ENCODE measurements at regions not wholly inside any gene's neighbourhood (a gene's known extent, or its start where the extent isn't known, plus 50 kb on each side); places are given as distances from the start of the nearest gene placed in this dataset.

DNA sequence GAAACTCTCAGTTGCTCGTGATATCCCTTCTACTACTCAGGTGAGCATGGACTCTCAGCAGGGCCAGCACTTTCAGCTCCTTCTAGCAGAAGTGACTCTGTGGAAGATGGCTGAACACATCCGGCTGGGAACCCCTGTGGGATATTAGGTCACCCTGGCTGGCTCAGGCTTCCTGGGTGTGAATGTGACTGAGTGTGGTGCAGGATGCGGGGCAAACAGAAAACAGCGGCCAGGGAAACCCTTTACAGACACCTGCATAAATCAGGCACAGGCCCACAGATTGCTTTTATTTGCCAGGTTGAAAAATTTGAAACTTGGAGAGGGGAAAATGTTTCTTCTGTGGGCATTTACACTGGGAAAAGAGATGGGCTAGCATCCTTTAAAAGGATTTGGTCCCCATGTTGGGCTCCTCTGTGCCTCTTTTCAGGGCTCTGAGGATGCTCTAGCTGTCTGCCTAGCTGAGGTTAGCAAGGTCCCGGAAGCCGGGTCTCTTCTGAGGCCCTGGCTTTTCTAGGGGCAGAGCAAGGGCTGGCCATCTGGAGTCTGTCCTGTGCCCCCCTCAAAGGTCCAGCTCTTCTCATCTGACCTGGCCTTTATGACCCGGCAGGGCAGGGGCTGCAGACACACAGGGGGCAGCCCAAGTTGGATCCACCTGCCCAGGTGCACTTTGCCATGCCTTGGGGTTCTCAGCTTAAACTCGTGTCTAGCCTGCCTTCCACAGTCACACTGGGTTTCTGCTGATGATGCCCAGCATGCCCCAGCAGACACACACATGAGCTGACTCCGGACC is 243.0 kb downstream of the SIPA1L2 start:
- TF ChIP-seq, protein P1, sequence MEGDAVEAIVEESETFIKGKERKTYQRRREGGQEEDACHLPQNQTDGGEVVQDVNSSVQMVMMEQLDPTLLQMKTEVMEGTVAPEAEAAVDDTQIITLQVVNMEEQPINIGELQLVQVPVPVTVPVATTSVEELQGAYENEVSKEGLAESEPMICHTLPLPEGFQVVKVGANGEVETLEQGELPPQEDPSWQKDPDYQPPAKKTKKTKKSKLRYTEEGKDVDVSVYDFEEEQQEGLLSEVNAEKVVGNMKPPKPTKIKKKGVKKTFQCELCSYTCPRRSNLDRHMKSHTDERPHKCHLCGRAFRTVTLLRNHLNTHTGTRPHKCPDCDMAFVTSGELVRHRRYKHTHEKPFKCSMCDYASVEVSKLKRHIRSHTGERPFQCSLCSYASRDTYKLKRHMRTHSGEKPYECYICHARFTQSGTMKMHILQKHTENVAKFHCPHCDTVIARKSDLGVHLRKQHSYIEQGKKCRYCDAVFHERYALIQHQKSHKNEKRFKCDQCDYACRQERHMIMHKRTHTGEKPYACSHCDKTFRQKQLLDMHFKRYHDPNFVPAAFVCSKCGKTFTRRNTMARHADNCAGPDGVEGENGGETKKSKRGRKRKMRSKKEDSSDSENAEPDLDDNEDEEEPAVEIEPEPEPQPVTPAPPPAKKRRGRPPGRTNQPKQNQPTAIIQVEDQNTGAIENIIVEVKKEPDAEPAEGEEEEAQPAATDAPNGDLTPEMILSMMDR (IDR thresholded peaks at IDR 0.05) = no peak
- no peak for TF ChIP-seq POLR2A (IDR thresholded peaks at IDR 0.05; ENCODE audit: low read depth)
- no peak for TF ChIP-seq POLR2AphosphoS5 (IDR thresholded peaks at IDR 0.05)

Data from esophagus muscularis mucosa (tissue), 3 donors.